G401.6 (cell line): ENCODE measurements at regions not wholly inside any gene's neighbourhood (a gene's known extent, or its start where the extent isn't known, plus 50 kb on each side); places are given as distances from the start of the nearest gene placed in this dataset.
"Not testable (repeated sequence)": the region's sequence is repeated elsewhere in the genome, so short reads cannot be mapped to it uniquely, and the experiment has no call there.

Source experiments
- FAIRE-seq: peaks from 2 replicates; lab custom pipeline; 2012; peaks lifted over from hg19 to GRCh38; lab: Jason Lieb, UNC

GRCh38 chr13:26887594-26887993, 127.0 kb upstream of the GPR12 start:
- FAIRE-seq = no peak

GRCh38 chr13:26883613-26884257, 123.1 kb upstream of the GPR12 start:
- FAIRE-seq = no peak

- FAIRE-seq = no peak
Measured at GRCh38 chr13:26882731-26883130, 122.1 kb upstream of the GPR12 start.

GRCh38 chr13:26881154-26881553, 120.6 kb upstream of the GPR12 start:
- no peak for FAIRE-seq

- no peak for FAIRE-seq
Measured at GRCh38 chr13:26880735-26881134, 120.1 kb upstream of the GPR12 start.

- no peak for FAIRE-seq
Measured at GRCh38 chr13:26878438-26878837, 117.9 kb upstream of the GPR12 start.

- FAIRE-seq = no peak
Measured at GRCh38 chr13:26873386-26873698, 112.8 kb upstream of the GPR12 start.

- FAIRE-seq = no peak
Measured at GRCh38 chr13:26872525-26873385, 112.2 kb upstream of the GPR12 start.

- no peak for FAIRE-seq
Measured at GRCh38 chr13:26867451-26868091, 107.0 kb upstream of the GPR12 start.

GRCh38 chr13:26864576-26864975, 104.0 kb upstream of the GPR12 start:
- no peak for FAIRE-seq

- FAIRE-seq = no peak
Measured at GRCh38 chr13:26861941-26862340, 101.4 kb upstream of the GPR12 start.

- FAIRE-seq = no peak
Measured at GRCh38 chr13:26855921-26856320, 95.3 kb upstream of the GPR12 start.

- FAIRE-seq = no peak
Measured at GRCh38 chr13:26855071-26855470, 94.5 kb upstream of the GPR12 start.

- no peak for FAIRE-seq
Measured at GRCh38 chr13:26853323-26853722, 92.7 kb upstream of the GPR12 start.

GRCh38 chr13:26847281-26847680, 86.7 kb upstream of the GPR12 start:
- no peak for FAIRE-seq

GRCh38 chr13:26845063-26845462, 84.5 kb upstream of the GPR12 start:
- not testable (repeated sequence) for FAIRE-seq

GRCh38 chr13:26839682-26840081, 79.1 kb upstream of the GPR12 start:
- no peak for FAIRE-seq

- no peak for FAIRE-seq
Measured at GRCh38 chr13:26838821-26839220, 78.2 kb upstream of the GPR12 start.

- FAIRE-seq = no peak
Measured at GRCh38 chr13:26837997-26838396, 77.4 kb upstream of the GPR12 start.

GRCh38 chr13:26837102-26837501, 76.5 kb upstream of the GPR12 start:
- FAIRE-seq = no peak

- FAIRE-seq = no peak
Measured at GRCh38 chr13:26836626-26837025, 76.0 kb upstream of the GPR12 start.

GRCh38 chr13:26834646-26835045, 74.1 kb upstream of the GPR12 start:
- FAIRE-seq = no peak

GRCh38 chr13:26831336-26831908, 70.8 kb upstream of the GPR12 start:
- no peak for FAIRE-seq
